NOMO-1 treated with dmso at 0.1 percent for 144 hours (cell line): ENCODE measurements at regions not wholly inside any gene's neighbourhood (a gene's known extent, or its start where the extent isn't known, plus 50 kb on each side); places are given as distances from the start of the nearest gene placed in this dataset.

ENCODE experiments used
- DNase-seq: peaks from one replicate; lab custom pipeline; 2025; ENCODE audit not compliant: unreplicated experiment; lab: John Stamatoyannopoulos, UW

- no peak for DNase-seq
Observed at GRCh38 chr12:113684908-113685782, 213.5 kb upstream of the LHX5 start.

GRCh38 chr12:113684053-113684907 lies 212.6 kb upstream of the LHX5 start:
- no peak for DNase-seq

GRCh38 chr12:113683574-113683973 lies 211.9 kb upstream of the LHX5 start:
- DNase-seq: no peak

- DNase-seq: no peak
Observed at GRCh38 chr12:113680868-113681267, 209.2 kb upstream of the LHX5 start.

- no peak for DNase-seq
Observed at GRCh38 chr12:113678223-113679119, 206.8 kb upstream of the LHX5 start.

GRCh38 chr12:113676547-113676946 lies 204.9 kb upstream of the LHX5 start:
- no peak for DNase-seq

DNA sequence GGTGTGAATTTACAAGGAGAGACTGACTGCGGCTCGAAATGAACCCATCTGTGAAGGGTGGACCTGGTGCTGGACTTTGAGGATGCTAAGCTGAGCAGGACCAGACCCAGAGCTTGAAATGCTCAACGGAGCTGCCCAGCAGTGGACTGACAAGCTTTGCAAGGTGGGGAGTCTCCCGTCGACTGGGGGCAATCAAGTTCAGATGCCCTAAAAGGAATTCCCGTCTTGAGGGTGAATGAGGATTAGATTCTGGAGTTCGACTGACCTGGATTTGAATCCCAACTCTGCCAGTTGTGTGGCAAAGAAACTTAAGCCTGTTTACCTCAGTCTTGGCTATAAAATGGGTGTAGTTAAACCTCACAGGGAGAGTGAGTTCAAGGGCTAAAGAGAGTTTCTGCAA lies 204.4 kb upstream of the LHX5 start:
- no peak for DNase-seq

DNA sequence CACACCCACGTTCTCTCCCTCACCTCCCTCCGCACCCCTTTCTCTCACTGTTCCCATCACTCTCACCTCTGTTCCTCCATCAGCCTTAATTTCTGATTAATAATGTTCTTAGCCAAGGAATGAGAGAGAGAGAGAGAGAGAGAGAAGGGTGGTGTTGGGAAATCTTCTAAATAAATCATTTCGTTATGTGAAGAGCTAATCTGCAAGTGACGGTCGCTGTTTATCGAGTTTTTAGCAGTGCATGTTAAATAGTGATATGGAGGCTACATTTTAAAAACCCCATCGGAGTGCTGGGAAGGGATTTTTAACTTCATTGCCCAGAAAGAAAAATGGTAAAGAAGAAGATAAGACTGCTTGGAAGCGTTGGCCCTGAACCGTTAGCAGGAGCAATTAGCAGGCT lies 203.3 kb upstream of the LHX5 start:
- no peak for DNase-seq

DNA sequence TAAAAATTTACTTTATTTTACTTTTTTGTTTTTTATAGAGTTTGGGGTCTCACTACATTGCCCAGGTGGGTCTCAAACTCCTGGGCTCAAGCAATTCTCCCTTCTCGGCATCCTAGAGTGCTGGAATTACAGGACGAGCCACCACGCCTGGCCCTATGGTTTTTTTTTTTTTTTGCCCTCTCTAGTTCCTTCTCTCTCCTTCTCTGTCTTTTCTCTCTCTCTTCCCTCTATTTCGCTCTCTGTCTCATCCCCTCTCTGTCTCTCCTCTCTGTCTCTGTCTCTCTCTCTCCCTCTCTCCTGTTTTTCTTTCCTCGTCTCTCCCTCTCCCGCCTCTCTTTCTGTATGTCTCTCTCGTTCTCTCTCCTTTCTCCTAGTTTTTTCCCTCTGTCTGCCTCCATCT lies 202.6 kb upstream of the LHX5 start:
- DNase-seq: no peak

- no peak for DNase-seq
Observed at GRCh38 chr12:113673458-113674238, 202.0 kb upstream of the LHX5 start.

GRCh38 chr12:113670742-113671141 lies 199.1 kb upstream of the LHX5 start:
- no peak for DNase-seq

GRCh38 chr12:113667676-113668356 lies 196.1 kb upstream of the LHX5 start:
- DNase-seq: no peak

- DNase-seq: no peak
Observed at GRCh38 chr12:113667095-113667494, 195.4 kb upstream of the LHX5 start.

GRCh38 chr12:113666223-113666622 lies 194.6 kb upstream of the LHX5 start:
- DNase-seq: no peak

DNA sequence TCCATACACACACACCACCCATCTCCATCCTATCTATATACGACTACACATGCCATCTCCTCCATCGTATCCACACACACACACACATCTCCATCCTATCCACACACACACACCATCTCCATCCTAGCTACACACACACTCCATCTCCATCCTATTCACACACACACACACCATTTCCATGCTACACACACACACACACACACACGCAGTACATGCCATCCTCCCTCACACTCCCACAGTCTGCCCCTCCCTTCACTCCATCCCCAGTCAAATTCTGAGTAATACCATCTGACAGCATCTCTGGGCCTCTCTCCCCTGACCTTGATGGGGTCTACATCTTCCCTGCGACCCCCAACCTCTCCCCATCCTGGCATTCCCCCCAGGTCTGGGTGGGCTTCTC lies 193.8 kb upstream of the LHX5 start:
- no peak for DNase-seq

GRCh38 chr12:113664224-113664681 lies 192.6 kb upstream of the LHX5 start:
- no peak for DNase-seq

DNA sequence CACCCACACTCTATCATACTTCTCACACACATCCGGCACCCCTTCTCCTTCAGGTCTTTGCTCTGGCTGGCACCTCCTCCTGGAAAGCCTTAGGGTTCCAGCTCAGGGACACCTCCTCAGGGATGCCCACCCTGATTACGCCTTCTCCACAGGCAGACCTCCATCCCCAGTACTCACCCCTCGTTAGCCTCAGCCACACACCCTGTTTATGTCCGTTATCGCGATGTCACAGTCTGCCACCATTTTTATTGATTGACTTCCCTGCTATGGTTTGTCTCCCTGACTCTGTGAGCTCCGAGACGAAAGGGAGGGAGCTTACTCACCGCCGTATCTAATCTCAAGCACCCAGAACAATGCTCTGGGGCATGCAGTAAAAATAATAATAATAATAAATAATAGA lies 191.7 kb upstream of the LHX5 start:
- DNase-seq: no peak

DNA sequence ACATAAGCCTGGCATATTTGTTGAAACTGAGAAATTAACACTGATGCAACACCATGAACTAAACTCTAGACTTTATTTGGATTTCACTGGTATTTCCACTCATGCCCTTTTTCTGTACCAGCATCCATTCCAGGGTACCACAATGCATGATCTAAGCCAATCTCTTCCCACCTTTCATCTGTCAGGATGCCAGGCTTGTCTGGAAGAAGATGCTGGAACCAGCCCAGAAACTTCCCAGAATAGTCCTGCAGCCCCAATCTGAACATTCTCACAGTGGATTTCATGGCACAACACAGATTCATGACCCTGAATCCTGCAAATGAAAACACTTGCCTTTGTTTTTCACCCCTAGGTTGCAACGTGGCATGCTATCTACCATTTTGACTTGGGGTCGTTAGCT lies 189.3 kb upstream of the LHX5 start:
- no peak for DNase-seq

GRCh38 chr12:113659416-113659815 lies 187.7 kb upstream of the LHX5 start:
- DNase-seq: no peak

DNA sequence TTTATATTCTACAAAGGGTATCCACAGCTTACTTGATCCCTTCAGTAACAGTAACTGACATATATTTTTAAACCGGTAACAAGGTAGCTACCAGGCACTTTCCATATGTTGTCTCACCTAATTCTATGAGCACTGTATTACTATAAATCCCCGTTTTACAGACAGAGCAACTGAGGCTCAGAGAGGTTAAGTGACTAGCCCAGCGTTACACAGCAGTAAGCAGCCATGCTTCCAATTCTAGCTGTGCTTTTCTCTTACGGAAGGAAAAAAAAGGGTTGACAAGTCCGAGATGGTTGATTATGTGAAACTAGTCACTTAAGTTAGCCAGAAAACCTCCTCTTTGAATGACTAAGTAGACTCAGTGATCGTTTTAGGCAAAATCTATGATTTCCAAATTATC lies 187.3 kb upstream of the LHX5 start:
- DNase-seq: no peak
